ENCODE measurements at regions not wholly inside any gene's neighbourhood (a gene's known extent, or its start where the extent isn't known, plus 50 kb on each side); places are given as distances from the start of the nearest gene placed in this dataset.

- H2AFZ ChIP-seq (ENCODE audit: low read depth), result no peak overlapping the region
- H3K36me3 ChIP-seq (ENCODE audit: insufficient read depth), result no peaks in the 10 kb centered on the region
- no peak overlapping the region for H3K4me3 ChIP-seq (IDR thresholded peaks at IDR 0.05; ENCODE audit: insufficient read depth, low read depth, low read length)
- H4K20me1 ChIP-seq (ENCODE audit: insufficient read depth), result no peaks in the 10 kb centered on the region
- H3K27ac ChIP-seq, result no peak overlapping the region
- H3K4me1 ChIP-seq (ENCODE audit: low read depth, poor library complexity, severe bottlenecking), result no peaks in the 10 kb centered on the region
- H3K9ac ChIP-seq, result no peak overlapping the region
- no peaks in the 10 kb centered on the region for H3K27me3 ChIP-seq (ENCODE audit: insufficient read depth, low read depth)
- no peak for TF ChIP-seq CTCF (conservative IDR thresholded peaks at IDR 0.05; ENCODE audit: low read depth, low read length)
- H3K4me2 ChIP-seq, result no peak overlapping the region
- H3K79me2 ChIP-seq (ENCODE audit: insufficient read depth, low read depth), result no peaks in the 10 kb centered on the region
Measured at GRCh38 chr2:222776792-222777191, 84.0 kb upstream of the ACSL3 start.

GRCh38 chr2:222778400-222778799 lies 82.4 kb upstream of the ACSL3 start:
- H2AFZ ChIP-seq (ENCODE audit: low read depth), result no peak overlapping the region
- no peak for TF ChIP-seq CTCF (conservative IDR thresholded peaks at IDR 0.05; ENCODE audit: low read depth, low read length)
- H3K36me3 ChIP-seq (ENCODE audit: insufficient read depth), result no peaks in the 10 kb centered on the region
- H3K9ac ChIP-seq, result no peak overlapping the region
- H4K20me1 ChIP-seq (ENCODE audit: insufficient read depth), result no peaks in the 10 kb centered on the region
- no peaks in the 10 kb centered on the region for H3K79me2 ChIP-seq (ENCODE audit: insufficient read depth, low read depth)
- H3K4me3 ChIP-seq (IDR thresholded peaks at IDR 0.05; ENCODE audit: insufficient read depth, low read depth, low read length), result no peak overlapping the region
- H3K4me1 ChIP-seq (ENCODE audit: low read depth, poor library complexity, severe bottlenecking), result no peaks in the 10 kb centered on the region
- H3K4me2 ChIP-seq, result no peak overlapping the region
- no peak overlapping the region for H3K27ac ChIP-seq
- no peaks in the 10 kb centered on the region for H3K27me3 ChIP-seq (ENCODE audit: insufficient read depth, low read depth)

- H3K9ac ChIP-seq, result no peak overlapping the region
- H3K36me3 ChIP-seq (ENCODE audit: insufficient read depth), result no peaks in the 10 kb centered on the region
- H3K27ac ChIP-seq, result no peak overlapping the region
- H3K4me1 ChIP-seq (ENCODE audit: low read depth, poor library complexity, severe bottlenecking), result no peaks in the 10 kb centered on the region
- H3K27me3 ChIP-seq (ENCODE audit: insufficient read depth, low read depth), result no peaks in the 10 kb centered on the region
- H3K4me2 ChIP-seq, result no peak overlapping the region
- H4K20me1 ChIP-seq (ENCODE audit: insufficient read depth), result no peaks in the 10 kb centered on the region
- TF ChIP-seq CTCF (conservative IDR thresholded peaks at IDR 0.05; ENCODE audit: low read depth, low read length), result no peak
- no peak overlapping the region for H2AFZ ChIP-seq (ENCODE audit: low read depth)
- H3K4me3 ChIP-seq (IDR thresholded peaks at IDR 0.05; ENCODE audit: insufficient read depth, low read depth, low read length), result no peak overlapping the region
- no peaks in the 10 kb centered on the region for H3K79me2 ChIP-seq (ENCODE audit: insufficient read depth, low read depth)
Measured at GRCh38 chr2:222779145-222779832, 81.5 kb upstream of the ACSL3 start.

GRCh38 chr2:222780051-222780450 lies 80.8 kb upstream of the ACSL3 start:
- H3K79me2 ChIP-seq (ENCODE audit: insufficient read depth, low read depth), result no peaks in the 10 kb centered on the region
- no peak overlapping the region for H3K9ac ChIP-seq
- H3K27me3 ChIP-seq (ENCODE audit: insufficient read depth, low read depth), result no peaks in the 10 kb centered on the region
- H3K36me3 ChIP-seq (ENCODE audit: insufficient read depth), result no peaks in the 10 kb centered on the region
- no peak overlapping the region for H3K4me3 ChIP-seq (IDR thresholded peaks at IDR 0.05; ENCODE audit: insufficient read depth, low read depth, low read length)
- H4K20me1 ChIP-seq (ENCODE audit: insufficient read depth), result no peaks in the 10 kb centered on the region
- no peak overlapping the region for H3K4me2 ChIP-seq
- no peak for TF ChIP-seq CTCF (conservative IDR thresholded peaks at IDR 0.05; ENCODE audit: low read depth, low read length)
- H2AFZ ChIP-seq (ENCODE audit: low read depth), result no peak overlapping the region
- no peak overlapping the region for H3K27ac ChIP-seq
- H3K4me1 ChIP-seq (ENCODE audit: low read depth, poor library complexity, severe bottlenecking), result no peaks in the 10 kb centered on the region
